Islet of Langerhans (tissue), 1 donor: ENCODE measurements at regions not wholly inside any gene's neighbourhood (a gene's known extent, or its start where the extent isn't known, plus 50 kb on each side); places are given as distances from the start of the nearest gene placed in this dataset.

Experiments used
- FAIRE-seq: peaks from one replicate; lab custom pipeline; 2011; peaks lifted over from hg19 to GRCh38; lab: Jason Lieb, UNC

DNA sequence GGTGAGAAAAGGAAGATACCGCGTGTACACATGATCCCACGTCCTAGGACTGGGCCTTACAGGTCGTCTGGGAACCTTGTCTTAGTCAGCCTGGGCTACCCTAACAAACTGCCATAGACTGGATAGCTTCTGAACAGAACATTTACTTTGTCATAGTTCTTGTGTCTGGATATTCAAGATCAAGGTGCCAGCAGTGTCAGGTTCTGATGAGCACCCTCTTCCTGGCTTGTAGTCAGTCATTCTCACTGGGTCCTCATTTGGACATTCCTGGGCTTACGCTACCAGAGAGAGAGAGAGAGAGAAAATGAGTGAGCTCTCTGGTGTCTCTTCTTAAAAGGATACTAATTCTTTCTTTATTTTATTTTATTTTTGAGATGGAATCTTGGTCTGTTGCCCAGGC is 685.8 kb upstream of the RBFOX1 start:
- no peak for FAIRE-seq

DNA sequence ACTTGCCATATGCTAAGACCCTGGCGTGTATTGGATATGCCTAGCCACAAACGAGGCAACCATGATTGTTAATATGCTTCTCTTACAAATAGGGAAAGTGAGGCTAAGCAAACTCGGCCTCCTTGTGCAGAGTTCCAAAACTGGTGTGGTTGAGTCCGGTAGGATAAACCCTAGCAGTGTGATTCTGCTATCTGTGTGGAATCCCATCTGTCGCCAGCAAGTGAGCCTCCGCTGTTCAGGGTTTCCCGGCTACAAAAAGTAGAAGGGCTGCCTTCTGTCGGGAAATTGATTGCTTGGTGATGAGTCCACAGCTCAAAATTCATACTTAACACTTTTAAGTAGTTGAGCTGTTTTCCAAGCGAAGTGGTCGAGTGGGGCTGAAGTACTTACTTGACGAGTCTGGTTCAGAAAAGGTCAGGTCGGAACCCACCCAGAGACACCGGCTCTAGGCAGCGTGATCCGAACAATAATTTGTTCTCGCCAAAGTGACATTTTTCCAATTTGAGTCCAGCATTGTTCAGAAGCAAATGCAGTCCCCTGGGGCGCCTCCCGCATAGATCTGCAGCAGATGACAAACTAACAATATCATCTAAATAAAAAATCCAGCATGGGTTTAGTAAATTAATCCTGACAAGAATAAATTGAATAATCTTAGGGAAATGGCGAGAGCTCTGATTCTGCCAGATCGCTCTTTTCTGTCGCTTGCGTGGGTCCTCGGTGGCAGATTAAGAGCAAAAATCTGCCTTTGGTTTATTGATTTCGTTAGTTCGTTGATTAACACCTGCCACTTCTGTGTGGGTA is 686.7 kb upstream of the RBFOX1 start:
- no peak for FAIRE-seq

DNA sequence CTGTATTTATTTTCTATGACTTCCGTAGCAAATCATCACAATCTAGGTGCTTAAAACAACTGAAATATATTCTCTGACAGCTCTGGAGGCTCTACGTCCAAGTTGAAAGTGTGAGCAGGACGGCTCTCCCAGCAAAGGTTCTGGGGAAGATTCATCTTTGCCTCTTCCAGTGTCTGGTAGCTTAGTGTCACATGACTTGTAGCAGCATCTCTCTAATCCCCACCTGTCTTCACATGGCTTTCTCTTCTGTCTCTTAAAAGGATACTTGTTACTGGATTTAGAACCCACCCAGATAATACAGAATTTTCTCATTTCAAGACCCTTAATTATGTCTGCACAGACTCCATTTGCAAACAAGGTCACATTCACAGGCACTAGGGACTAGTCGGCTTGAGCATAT is 687.7 kb upstream of the RBFOX1 start:
- FAIRE-seq = no peak

DNA sequence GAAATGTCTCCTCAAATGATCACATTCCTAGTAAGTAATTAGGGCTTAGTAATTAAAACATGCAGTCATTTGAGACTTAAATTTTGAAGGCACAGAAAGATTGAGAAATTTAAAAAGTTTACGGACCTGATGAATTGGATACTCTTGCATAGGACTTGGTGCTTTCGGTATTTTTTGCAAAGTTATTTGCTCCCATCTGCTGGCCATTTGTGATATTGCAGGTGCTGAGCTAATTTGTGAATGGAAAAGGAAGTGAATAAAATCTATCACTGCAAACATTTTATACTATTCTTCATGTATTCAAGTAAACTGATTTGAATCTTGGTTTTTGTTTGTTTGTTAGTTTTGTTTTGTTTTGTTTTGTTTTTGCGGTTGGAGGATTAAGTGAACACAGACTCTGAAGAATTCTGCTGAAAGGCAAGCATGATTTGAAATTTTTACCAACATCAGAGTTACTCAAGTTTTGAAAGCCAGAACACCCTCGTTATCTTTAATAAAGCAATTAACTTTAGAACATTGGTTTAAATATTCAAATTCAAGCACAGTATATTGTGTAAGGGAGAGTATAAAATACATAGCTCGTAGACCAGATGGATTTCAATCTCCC is 689.5 kb upstream of the RBFOX1 start:
- FAIRE-seq = peak; percentile 99

DNA sequence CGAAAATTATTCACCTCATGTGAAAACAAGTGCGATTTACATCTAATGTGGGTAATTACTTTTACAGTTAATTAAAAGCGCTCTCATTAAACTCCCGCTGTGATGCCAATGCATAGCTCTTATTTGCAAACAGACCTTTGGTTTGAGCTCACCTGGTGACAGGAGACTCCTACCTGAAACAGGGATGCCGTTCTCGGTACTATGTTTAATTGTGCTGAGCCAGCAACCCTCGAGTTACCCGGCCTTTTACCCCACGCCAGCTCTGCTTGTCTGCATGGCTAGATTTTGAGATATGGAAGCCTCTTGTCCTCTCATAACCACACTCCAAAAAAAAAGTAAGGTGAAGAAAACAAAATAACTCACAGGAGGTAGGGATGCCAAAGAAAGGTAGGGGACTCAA is 690.4 kb upstream of the RBFOX1 start:
- FAIRE-seq = no peak

DNA sequence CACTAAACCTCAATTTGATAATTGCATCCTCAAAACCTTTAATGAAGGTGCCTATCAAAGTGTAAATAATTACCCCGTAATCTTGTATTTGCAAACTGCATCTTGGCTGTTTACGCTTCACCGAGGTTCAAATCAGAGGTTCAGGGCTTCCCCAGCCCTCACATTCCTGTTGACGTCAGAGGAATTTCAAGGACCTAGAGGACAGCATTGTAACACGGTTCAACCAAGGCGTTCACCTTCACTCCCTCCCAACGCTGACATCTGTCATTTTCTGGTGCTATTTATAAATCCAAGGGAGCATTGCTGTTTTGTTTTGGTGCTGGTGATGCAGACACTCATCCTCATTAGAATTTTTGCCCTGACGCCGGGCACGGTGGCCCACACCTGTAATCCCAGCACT is 691.6 kb upstream of the RBFOX1 start:
- FAIRE-seq = no peak

DNA sequence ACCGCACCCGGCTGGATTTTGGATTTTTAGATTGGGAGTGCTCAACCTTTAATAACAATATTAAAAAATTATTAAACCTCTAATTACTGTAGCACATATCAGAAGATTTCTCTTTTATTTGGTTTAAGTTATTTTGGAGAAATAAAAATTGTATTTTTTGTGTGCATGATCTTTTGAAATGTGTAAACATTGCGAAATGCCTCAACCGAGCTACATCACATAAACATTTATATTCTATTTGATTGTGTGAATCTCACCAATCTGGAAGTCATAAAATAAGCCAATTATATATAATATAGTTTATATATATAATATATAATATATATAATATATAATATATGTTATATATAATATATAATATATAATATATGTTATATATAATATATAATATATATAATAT is 696.2 kb upstream of the RBFOX1 start:
- FAIRE-seq = no peak

DNA sequence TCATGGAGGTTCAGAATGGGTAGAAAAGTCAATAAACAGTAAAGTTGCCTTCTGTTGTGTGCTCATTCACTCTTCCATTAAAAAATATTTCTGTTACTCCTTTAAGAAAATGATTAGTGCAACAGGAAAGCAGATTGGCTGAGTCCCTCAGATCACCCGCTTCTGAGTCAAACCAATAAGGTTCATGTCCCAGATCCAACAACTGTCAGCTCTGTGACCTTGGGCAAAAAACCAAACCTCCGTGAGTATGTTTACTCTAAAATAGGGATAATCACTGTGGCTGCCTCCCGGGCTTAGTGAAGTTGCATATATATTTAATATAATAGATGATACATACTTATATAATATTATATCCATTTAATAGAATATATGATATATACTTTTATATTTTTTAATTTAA is 698.5 kb upstream of the RBFOX1 start:
- FAIRE-seq = no peak

DNA sequence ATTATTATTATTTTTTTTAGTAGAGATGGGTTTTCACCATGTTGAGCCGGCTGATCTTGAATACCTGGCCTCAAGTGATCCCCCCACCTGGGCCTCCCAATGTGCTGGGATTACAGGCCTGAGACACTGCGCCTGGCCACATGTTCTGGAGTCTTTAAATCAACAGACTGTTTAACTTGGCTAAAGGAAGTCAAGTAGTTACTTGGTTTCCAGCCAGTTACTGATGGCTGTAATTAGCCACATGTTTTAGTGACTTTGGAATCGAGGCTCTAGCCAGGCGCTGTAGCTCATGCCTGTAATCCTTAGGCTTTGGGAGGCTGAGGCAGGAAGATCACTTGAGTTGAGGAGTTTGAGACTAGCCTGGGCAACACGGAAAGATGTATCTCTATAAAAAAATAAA is 699.2 kb upstream of the RBFOX1 start:
- FAIRE-seq = no peak

DNA sequence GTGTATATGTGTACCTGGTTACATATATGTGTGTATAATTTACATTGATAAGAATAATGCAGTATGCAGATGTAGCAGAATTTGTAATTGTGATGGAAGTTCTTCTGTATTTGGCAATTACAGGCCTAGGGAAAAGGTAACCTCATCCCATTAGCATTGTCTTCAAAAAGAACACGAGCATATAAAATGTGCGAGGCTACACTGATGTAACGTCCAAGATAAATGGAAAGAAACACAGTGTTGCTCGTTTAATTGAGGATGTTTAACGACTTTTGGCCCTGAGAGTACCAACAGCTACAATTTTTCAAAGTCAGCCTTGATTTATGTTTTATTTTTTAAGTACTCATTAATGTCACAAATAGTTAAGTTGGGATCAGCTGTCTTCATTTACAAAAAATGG is 703.5 kb upstream of the RBFOX1 start:
- no peak for FAIRE-seq

DNA sequence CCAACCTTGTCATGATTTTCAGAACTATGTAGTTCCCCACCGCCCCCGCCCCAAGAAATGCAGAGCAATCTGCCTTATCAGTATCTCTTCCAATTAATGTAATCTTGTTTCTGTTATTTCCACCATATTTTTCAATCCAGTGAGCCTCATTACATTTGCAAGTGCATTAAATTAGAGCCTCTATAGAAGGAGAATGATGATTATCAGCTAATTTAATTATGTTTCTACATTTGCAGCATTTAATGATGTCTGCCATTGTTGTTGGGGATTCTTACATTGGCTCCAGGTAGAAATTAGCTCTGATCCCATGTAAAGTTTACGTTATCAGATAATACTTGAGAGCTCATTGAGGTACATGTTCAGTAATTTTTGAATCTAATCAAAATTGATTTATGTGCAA is 707.0 kb upstream of the RBFOX1 start:
- no peak for FAIRE-seq

DNA sequence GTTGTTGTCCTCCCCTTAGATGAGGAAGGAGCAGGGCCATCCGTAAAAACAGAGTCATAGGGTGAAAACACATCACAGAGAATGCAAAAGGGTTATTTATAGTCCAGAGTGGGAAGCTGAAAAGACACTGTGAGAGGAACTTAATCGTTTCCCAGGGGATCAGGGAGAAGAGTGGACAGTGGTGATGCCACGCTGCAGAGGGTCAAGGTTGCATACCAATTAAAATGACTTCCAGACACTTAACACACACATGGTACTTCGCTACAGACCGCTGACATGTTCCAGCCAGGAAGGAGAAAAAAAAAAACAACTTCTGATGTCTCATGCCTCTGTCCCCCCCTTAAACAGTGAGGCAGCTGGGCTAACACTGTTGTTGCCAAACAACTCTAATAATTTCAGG is 713.8 kb upstream of the RBFOX1 start:
- no peak for FAIRE-seq

DNA sequence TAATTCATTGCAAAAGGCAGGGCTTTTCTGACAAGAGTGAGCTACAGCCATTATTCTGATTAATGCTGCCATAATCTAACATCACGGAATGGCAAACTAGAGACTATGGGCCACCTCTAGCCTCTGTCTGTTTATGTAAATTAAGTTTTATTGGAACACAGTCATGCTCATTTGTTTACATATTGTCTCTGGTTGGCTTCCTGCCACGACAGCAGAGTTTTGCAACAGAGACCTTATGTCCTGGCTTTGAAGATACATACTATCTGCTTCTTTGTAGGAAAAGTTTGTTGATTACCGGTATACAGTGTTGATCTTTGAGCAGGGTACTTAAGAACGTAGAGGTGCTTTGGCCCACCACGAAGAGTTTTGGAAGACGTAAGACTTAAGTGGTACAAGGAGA is 715.9 kb upstream of the RBFOX1 start:
- no peak for FAIRE-seq

DNA sequence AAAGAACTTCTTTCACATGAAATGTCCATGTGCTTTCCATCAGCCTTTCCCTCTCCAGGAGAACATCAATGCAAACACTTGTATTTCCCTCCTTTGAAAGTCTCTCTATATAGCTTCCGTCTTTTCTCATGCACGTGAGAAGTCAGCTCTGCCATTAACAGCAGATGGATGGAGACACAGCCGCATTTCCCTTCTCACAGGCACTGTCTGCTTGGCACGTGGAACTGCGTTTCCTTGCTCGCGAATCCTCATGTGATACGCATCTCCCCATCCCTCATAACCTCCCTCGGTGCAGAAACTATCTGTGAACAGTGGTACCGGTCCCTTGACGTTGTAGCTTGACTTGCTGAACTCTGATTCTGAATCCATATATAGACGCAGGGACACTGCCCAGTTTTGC is 717.0 kb upstream of the RBFOX1 start:
- FAIRE-seq = no peak

DNA sequence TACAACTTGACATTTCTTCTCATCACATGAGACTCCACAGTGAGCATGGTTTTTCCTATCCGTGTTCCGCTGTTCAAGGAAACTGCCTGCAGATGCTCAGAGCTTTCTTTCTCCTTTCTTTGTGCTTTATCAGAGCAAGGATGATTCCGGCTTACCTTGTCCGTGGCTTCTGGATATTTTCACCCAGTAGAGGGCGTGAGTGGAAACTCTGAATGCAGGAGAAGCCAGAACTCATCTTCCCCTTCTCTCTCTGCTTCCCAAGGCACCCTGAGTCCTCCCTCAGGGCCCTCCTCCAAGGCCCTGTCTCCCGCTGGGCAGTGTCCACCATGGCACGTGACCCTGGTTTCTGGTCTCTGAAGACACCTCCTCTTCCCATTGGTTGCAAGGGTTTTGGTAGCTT is 721.1 kb upstream of the RBFOX1 start:
- FAIRE-seq = no peak

DNA sequence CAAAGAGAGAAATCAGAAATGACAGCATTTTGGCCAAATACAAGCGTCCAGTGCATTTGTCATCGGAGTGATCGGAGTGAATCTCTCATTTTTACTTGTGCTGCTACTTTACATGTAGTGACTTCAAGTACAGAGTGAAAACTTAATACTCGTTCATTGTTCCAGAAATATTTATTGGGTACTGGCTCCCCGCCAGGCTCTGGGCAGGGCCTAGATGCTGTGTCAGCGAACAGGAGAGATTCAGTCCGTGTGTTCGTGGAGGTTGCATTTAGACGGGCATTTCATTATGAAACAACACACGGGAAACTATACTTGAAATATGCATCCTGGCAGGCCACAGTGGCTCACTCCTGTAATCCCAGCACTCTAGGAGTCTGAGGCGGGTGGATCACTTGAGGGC is 727.2 kb upstream of the RBFOX1 start:
- no peak for FAIRE-seq

DNA sequence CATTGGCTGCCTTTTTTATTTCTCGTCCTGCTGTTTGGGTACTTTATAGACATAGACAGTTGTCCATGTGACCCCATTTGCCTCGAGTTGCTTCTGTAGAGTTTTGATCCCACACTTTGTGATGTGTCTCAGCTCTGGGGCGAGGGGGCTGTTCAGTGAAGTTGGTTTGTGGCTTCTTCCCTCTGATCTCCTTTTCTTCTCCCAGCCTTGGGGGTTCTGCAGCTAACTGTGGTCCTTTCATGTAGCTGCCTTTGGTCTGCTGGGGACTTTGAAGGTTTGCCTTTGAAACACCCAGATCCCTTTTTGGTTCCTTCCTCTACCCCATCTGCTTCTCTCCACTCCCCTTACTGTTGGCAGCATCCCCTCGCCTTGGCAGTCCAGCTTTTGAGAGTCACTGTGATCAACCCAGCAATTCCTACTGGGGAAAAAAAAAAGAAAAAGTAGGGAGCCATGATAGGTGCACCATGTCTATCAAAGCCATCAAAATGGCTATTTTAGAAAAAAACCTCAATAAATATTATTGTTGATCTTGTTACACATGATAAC is 728.8 kb upstream of the RBFOX1 start:
- FAIRE-seq = no peak

DNA sequence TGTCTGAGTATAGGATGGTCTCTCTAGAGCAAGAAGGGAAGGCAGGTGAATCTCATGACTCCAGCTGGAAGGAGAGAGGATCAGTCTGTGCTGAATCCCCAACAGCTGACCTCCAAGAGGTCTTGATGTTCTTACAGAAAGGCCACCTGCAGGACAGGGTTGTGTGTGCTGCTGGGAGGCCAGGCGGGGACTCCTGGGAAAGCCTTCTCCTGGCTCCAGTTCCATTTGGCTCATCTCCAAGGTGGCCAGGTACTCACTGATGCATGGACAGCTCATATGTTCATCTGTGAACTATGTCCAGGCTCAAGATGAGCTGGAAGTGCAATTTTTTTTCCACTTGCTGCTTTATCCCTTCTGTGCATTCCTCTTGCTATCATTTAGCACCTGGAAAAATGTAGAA is 730.2 kb upstream of the RBFOX1 start:
- FAIRE-seq = no peak

DNA sequence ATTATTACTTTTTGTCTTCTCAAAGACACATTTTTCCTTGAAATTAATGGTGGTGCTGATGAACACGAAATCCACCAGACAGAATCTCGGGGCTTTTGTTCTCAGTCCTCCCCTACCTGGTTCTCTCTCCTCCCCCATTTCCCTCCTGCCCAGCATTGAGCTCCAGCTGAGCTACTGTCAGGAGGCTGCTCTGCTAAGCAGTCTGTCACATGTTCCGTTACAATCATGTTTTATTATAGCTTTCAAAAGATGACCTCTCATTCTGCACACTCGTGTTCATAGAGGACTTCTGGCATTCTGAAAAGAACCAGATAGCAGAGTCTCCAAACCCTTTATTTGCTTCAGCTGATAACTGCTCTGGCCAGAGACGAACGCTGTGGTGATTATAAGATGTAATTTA is 732.5 kb upstream of the RBFOX1 start:
- no peak for FAIRE-seq

DNA sequence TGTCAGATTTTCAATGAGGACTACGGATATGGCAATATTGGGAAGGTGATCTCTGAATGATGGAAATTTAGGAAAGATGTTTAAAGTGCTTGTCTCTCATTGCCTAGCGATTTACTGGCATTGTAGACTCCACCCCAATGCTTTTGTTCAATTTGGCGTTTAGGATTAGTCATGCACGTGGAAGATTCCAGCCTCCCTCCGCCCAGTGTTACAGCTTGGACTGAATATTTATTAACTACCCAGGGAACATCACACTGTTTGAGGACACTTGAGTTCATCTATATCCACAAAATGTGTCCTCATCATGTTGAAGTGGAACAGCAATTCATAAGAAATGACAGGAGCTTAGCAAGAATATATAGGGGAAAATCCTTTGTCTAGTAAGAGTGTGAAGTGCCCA is 738.8 kb upstream of the RBFOX1 start:
- FAIRE-seq = no peak

DNA sequence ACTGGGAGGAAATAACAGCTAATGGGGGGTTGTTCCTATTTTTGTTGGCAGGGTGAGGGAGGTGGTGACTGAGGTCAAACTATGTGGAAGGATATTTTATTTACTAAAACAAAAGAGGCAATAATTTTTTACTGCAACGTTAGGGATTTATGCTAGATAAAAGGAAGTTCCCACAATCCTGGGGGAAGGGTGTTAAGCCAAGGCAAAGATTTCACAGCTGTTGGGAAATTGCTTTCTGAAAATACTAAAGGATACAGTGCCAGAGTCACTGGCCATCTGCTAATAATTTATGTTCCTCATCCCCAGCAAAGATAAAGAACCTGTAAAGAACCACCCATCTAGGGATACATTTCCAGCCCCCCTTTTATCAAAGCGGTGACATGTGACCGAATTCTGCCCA is 756.0 kb upstream of the RBFOX1 start:
- FAIRE-seq = no peak

DNA sequence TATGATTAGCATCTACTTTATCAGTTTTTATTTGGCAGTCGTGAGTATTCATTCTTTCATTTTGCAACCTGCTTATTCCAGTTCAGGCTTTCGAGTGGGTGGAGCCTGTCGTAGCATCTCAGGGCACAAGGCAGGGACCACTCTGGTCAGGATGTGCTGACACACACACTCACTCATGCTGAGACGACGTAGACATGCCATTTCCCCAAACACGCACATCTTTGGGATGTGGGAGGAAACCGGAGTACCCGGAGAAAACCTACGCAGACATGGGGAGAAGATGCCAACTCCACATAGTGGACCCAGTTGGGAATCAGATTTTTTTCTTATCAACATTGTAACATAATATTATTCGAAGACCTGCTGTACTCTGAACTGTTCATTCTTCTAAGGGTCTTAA is 756.5 kb upstream of the RBFOX1 start:
- FAIRE-seq = no peak

DNA sequence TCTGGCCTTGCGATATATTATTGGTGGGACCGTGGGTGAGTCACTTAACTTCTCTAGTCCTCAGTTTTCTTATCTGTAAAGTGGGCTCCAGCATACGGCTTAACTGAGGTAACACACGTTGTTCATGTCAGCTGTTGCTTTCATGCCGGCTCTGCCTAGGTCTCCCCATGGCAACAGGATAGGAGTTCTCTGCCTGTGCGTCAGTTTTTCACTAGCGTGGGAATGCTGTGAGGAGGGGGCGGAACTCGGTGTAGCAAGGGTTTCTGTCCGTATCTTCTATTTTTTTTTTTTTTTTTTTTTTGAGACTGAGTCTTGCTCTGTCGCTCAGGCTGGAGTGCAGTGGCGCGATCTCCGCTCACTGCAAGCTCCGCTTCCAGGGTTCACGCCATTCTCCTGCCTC is 758.5 kb upstream of the RBFOX1 start:
- FAIRE-seq = no peak

DNA sequence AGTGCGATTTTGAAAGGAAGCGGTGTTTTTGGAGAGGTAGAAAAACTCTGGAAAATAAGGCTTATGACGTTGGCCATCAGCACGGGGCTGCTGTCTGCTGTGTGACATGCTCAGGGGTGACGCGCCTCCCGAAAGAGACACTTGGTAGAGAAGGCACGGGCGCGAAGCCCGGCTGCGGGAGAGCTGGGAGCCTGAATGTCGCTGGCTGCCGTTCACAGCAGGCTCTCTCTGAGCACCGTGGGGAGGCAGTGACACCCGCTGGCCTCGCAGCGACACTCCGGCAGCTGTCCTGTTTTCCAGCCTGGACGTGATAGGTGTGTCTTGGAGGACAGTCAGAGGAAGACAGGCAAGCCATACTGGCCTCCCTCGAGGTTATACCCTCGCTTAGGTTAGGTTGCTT is 759.1 kb upstream of the RBFOX1 start:
- no peak for FAIRE-seq
